NCI-H1436 (cell line): ENCODE measurements at regions not wholly inside any gene's neighbourhood (a gene's known extent, or its start where the extent isn't known, plus 50 kb on each side); places are given as distances from the start of the nearest gene placed in this dataset.
A peak's percentile ranks its signal among the peaks of the same experiment; 100 is the strongest.
"Not testable (repeated sequence)": the region's sequence is repeated elsewhere in the genome, so short reads cannot be mapped to it uniquely, and the experiment has no call there.

ENCODE experiments used
- DNase-seq: peaks from one replicate; lab custom pipeline; 2025; lab: John Stamatoyannopoulos, UW

DNA sequence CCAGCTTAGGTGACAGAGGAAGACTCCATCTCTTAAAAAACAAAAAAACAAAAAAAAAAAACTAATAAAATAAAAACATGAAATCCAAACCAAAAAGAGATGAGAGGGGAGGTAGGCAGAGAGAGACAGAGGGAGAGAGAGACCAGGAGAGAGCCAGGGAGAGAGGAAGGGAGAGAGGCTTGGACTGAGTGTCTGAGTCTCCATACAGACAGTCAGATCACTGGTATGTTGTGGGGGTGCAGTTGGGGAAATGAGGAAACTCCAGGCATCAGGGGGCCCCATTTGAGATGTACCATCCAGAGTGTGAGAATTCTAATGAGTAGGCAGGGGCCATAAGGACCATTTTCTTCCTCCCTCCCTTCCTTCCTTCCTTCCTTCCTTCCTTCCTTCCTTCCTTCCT lies 53.1 kb upstream of the SEPTIN5 start:
- DNase-seq, result no peak

GRCh38 chr22:19662049-19662684 lies 52.1 kb upstream of the SEPTIN5 start:
- DNase-seq, result not testable (repeated sequence)

DNA sequence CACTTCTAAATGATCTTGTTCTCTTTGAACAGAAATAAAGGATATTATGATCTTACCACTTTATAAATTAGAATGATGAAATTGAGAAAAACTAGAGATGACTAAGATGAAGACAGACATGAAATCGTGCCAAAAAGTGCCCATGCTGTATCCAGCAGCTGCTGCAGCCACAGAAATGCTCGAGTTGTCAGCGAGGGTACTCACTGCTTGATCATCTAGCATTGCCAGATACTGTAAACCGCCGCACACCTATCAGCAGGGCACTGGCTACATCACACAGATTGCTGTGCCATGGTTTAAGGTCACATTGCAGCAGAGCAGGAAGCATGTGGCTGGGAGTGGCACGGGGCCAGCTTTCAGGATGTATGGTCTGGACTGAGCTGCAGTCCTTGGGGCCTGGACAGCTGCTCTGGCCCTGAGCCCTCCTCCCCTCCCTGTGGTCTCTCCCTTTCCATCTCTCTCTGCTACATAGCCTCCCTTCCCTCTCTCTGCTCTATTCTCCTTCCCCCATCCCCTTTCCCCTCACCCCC lies 51.0 kb upstream of the SEPTIN5 start:
- no peak for DNase-seq

DNA sequence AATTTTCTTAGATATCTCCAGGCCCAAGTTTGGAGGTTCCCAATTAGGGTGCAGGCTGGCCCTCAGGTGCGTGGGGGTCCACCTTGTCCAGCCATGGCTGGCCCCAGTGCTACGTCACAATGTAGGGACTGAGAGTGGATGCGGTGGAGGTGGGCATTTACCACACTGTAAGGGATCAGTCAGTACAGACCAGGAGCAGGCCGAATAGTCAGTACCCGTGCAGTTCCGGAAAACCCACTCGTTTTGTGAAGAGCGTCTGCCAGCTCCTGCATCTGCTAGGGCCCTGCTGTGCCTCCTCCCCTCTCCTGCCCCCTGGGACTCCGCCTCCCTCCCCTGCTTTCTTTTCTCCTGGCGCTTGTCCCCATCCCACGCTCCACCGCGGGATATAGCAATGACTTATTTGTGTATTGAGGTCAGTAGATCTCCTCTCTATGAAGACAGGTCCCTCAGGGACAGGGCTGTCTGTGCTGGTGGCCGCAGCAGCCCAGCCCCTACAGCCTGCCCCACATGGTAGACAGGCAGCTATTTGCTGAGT lies 50.4 kb upstream of the SEPTIN5 start:
- peak; percentile 26 for DNase-seq

DNA sequence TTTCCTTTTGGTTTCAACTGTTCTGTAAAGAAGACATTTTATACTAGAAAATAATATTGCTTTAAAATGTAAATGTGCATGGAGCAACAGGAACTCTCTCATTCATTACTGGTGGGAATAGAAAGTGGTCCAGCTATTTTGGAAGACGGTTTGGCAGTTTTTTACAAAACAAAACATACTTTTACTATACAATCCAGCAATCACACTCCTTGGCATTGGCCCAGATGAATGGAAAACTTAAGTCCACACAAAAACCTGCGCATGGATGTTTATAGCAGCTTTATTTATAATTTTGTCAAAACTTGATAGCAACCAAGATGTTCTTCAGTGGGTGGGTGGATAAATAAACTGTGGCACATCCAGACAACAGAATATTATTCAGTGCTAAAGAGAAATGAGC lies 49.9 kb upstream of the SEPTIN5 start:
- DNase-seq, result no peak
